ENCODE measurements at regions not wholly inside any gene's neighbourhood (a gene's known extent, or its start where the extent isn't known, plus 50 kb on each side); places are given as distances from the start of the nearest gene placed in this dataset.

GRCh38 chr9:12975496-12975895 lies 200.7 kb downstream of the LURAP1L start:
- H3K9me3 ChIP-seq (ENCODE audit: control insufficient read depth in 4 of 4, insufficient read depth in 3 of 4, low read length in 3 of 4): no peaks in the 10 kb centered on the region
- no peak overlapping the region for H3K4me3 ChIP-seq
- TF ChIP-seq, protein P1, sequence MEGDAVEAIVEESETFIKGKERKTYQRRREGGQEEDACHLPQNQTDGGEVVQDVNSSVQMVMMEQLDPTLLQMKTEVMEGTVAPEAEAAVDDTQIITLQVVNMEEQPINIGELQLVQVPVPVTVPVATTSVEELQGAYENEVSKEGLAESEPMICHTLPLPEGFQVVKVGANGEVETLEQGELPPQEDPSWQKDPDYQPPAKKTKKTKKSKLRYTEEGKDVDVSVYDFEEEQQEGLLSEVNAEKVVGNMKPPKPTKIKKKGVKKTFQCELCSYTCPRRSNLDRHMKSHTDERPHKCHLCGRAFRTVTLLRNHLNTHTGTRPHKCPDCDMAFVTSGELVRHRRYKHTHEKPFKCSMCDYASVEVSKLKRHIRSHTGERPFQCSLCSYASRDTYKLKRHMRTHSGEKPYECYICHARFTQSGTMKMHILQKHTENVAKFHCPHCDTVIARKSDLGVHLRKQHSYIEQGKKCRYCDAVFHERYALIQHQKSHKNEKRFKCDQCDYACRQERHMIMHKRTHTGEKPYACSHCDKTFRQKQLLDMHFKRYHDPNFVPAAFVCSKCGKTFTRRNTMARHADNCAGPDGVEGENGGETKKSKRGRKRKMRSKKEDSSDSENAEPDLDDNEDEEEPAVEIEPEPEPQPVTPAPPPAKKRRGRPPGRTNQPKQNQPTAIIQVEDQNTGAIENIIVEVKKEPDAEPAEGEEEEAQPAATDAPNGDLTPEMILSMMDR (IDR thresholded peaks at IDR 0.05; ENCODE audit: control extremely low read depth, extremely low read depth): no peak
- peaks cover 0 to 29% (median 7%) of the 10 kb centered on the region in 5 donors for H3K4me1 ChIP-seq (ENCODE audit: control insufficient read depth in 5 of 5, insufficient read depth in 5 of 5, low read length in 5 of 5)
- H3K9ac ChIP-seq (ENCODE audit: insufficient read depth in 1 of 2, low read length in 2 of 2): no peak overlapping the region
- no peaks in the 10 kb centered on the region for H3K27me3 ChIP-seq (ENCODE audit: control insufficient read depth in 3 of 3, insufficient read depth in 3 of 3, low read length in 2 of 3)
- no peaks in the 10 kb centered on the region for H3K36me3 ChIP-seq (ENCODE audit: control insufficient read depth in 4 of 4, insufficient read depth in 4 of 4, low read length in 4 of 4)
- DNase-seq (no peak), ATAC-seq (ENCODE audit: insufficient read depth, low FRiP score) (no peak)
- WGBS, 2 donors: 63 to 69% methylated on average over 2 of the region's 2 CpGs
- no peak overlapping the region for H3K27ac ChIP-seq (ENCODE audit: low read depth in 1 of 2, low read length in 1 of 2)

GRCh38 chr9:12980085-12980851 lies 205.4 kb downstream of the LURAP1L start:
- ATAC-seq (ENCODE audit: insufficient read depth, low FRiP score) (no peak), DNase-seq (no peak)
- H3K9me3 ChIP-seq (ENCODE audit: control insufficient read depth in 4 of 4, insufficient read depth in 3 of 4, low read length in 3 of 4): peaks cover 0 to 2% (median 0%) of the 10 kb centered on the region in 4 donors
- no peaks in the 10 kb centered on the region for H3K27me3 ChIP-seq (ENCODE audit: control insufficient read depth in 3 of 3, insufficient read depth in 3 of 3, low read length in 2 of 3)
- no peak overlapping the region for H3K4me3 ChIP-seq
- WGBS, 2 donors: 64 to 75% methylated on average over 3 of the region's 3 CpGs
- H3K27ac ChIP-seq (ENCODE audit: low read depth in 1 of 2, low read length in 1 of 2): no peak overlapping the region
- peaks cover 0 to 5% (median under 1%) of the 10 kb centered on the region in 5 donors for H3K4me1 ChIP-seq (ENCODE audit: control insufficient read depth in 5 of 5, insufficient read depth in 5 of 5, low read length in 5 of 5)
- H3K36me3 ChIP-seq (ENCODE audit: control insufficient read depth in 4 of 4, insufficient read depth in 4 of 4, low read length in 4 of 4): no peaks in the 10 kb centered on the region
- H3K9ac ChIP-seq (ENCODE audit: insufficient read depth in 1 of 2, low read length in 2 of 2): no peak overlapping the region
- TF ChIP-seq, protein P1 (IDR thresholded peaks at IDR 0.05; ENCODE audit: control extremely low read depth, extremely low read depth): no peak

GRCh38 chr9:12988258-12988657 lies 213.4 kb downstream of the LURAP1L start:
- TF ChIP-seq, protein P1 (IDR thresholded peaks at IDR 0.05; ENCODE audit: control extremely low read depth, extremely low read depth): no peak
- Histone ChIP-seq H3K27ac (ENCODE audit: low read depth in 1 of 2, low read length in 1 of 2) (no peak overlapping the region), H3K27me3 (ENCODE audit: control insufficient read depth in 3 of 3, insufficient read depth in 3 of 3, low read length in 2 of 3) (no peaks in the 10 kb centered on the region), H3K9me3 (ENCODE audit: control insufficient read depth in 4 of 4, insufficient read depth in 3 of 4, low read length in 3 of 4) (no peaks in the 10 kb centered on the region), H3K4me1 (ENCODE audit: control insufficient read depth in 5 of 5, insufficient read depth in 5 of 5, low read length in 5 of 5) (peaks cover 0 to 19% (median 4%) of the 10 kb centered on the region in 5 donors), H3K4me3 (no peak overlapping the region), H3K9ac (ENCODE audit: insufficient read depth in 1 of 2, low read length in 2 of 2) (no peak overlapping the region), H3K36me3 (ENCODE audit: control insufficient read depth in 4 of 4, insufficient read depth in 4 of 4, low read length in 4 of 4) (no peaks in the 10 kb centered on the region)
- ATAC-seq (ENCODE audit: insufficient read depth, low FRiP score) (no peak), DNase-seq (no peak)
- WGBS, 2 donors: 76 to 90% methylated on average over 1 of the region's 1 CpG

Data from lung (tissue), 11 donors.